Erythroblast (primary cell): ENCODE measurements at regions not wholly inside any gene's neighbourhood (a gene's known extent, or its start where the extent isn't known, plus 50 kb on each side); places are given as distances from the start of the nearest gene placed in this dataset.

Source experiments
- DNase-seq, 2 experiments: peaks; one replicate each; lab custom pipeline; 2025; lab: John Stamatoyannopoulos, UW
- GATA1 ChIP-seq: IDR thresholded peaks from 2 replicates; pipeline ENCODE4 v1.6.1; 2011; ENCODE audit warnings: low read depth, mild to moderate bottlenecking, control low read depth, low read length, moderate library complexity
- POLR2A ChIP-seq: IDR thresholded peaks from 2 replicates; pipeline ENCODE4 v1.6.1; 2011; ENCODE audit warnings: mild to moderate bottlenecking, low read length

DNA sequence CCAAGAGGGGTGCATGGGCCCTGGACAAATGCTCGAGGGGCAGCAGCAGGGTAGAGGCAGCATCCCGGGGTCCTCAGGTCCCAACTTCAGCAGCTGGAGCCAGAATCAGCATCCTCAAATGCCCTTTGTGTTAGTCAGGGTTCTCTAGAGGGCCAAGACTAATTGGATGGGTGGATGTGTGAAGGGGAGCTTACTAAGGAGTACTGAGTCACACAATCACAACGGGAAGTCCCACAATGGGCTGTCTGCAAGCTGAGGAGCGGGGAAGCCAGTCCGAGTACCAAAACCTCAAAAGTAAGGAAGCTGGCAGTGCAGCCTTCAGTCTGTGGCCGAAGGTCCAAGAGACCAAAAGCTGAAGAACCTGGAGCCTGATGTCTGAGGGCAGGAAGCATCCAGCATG, 162.9 kb upstream of the TCERG1L start:
- no peak for TF ChIP-seq POLR2A
- TF ChIP-seq GATA1: no peak
- no peak for DNase-seq

DNA sequence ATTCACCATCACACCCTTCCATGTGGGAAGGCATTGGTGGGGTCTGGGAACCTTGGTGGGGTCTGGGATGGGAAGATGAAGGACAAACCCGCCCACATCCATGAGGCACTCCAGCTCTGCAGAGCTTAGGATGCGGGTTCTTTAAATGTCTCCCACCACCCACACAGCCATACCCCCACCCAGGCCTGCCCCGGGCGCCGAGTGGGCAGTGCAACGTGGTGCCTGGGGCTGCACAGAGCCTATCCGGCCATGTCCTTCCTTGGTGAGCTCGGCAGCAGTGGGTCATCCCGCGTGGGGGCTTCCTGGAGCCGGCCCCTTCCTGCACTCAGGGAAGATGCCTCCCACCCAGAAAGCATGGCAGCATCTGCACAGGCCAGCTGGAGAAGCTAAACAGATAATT, 163.5 kb upstream of the TCERG1L start:
- no peak for TF ChIP-seq GATA1
- TF ChIP-seq POLR2A: no peak
- no peak for DNase-seq

DNA sequence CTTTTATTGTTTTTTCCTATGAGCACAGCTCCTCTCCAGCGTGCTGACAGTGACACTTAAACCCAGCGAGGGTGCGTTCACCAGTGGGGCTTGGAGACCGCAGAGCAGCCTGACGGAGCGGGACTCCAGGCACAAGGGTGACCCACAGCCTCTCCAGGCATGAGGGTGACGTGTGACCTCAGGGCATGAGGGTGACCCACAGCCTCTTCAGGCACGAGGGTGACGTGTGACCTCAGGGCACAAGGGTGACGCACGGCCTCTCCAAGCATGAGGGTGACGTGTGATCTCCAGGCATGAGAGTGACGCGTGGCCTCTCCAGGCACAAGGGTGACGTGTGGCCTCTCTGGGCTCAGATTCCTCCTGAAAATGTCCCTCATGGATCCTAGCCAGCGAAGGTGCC, 164.3 kb upstream of the TCERG1L start:
- DNase-seq: no peak
- TF ChIP-seq POLR2A (no peak), GATA1 (no peak)

DNA sequence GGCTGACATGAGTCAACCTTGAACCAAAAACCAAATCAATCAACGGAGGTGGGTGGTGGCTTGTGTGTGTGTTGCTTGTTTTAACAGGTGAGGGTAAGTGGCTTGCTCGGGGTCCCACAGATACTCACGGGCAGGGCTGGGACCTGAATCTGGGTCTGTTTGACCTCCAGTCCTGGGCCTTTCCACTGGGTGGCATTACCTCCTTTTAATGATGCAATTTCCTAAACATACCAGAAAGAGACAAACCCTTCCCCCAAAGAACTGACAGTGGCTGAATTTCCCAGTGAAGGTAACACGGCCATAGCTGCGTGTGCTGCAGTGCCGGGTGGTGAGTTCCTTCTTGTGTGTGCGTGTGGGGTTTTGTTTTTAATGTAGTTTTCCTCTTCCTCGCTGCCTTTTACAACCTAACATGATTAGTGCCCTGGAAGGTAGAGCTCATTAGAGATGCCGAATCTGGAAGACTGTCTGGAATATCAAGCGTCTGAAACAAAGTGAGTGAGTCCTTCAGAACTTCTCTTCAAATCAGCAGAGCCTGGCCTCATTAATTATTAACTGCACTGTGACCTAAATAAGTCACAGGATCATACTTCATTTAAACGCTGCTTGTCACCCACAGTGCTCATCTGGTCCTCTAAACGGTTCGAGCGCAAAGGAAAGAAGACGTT, 166.1 kb upstream of the TCERG1L start:
- TF ChIP-seq GATA1 (no peak), POLR2A (no peak)
- no peak for DNase-seq

DNA sequence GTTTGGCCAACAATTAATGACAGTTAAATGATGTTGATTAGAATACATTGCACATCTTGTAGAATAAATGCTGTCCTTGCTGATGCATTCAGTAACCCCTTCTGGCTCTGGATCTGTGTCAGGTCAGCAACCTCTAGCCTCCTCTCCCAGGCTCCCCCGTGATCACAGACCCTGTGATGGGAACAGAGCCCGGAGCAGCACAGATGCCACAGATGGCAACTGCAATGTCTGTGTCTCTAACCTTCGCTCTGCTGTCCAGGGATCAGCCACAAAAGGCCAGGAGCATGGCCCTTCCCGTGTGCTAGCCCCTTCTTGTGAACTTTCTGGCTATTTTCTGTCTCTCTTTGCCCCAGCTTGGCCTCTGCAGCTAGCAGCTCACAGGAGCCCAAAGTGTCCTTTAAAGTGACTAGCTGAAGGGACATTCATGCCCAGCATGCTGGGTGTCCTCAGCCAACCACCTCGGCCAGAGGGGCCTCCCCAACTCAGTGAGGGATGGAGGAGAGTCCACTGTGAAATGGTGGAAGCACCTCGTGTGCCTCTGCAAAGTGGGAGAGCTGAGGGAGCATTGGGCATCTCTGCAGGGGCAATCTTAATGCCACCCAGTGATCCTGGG, 167.0 kb upstream of the TCERG1L start:
- TF ChIP-seq GATA1 (no peak), POLR2A (no peak)
- no peak for DNase-seq

DNA sequence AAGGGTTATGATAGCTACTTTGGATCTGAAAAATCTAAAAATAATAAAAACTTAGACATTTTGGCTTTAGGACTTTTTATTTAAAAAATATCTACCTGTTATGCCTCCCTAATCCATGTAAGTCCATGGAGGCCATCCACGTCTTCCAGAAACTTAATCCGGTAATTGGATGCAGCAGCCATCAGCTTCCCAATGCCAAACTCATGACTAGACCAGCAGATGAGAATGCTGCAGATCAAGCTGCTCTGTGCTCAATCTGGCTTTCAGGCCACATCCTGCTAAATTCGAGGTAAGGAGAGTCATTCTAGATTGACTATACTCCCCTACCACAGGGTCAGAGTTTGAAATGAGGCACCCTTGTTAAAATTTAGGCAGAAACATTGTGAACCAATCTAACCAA, 168.5 kb upstream of the TCERG1L start:
- DNase-seq: no peak
- TF ChIP-seq GATA1 (no peak), POLR2A (no peak)

DNA sequence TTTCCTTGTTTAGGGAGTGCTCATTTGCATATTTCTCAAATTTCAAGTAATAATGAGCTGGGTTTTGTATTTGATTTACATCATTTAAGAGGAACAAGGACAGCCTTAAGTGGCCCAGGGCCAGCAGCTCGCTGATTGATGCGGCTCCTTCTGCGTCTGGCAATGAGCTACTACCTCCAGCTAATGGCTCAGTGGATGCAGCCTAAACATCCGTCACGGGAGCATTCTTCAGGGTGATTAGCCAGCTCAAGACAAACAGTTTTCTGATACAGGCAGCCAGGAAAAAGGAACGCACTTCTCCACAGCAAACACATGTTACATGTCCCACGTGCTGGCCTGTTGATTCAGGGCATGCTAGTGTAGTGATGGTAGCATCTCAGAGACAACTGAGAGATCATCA, 169.3 kb upstream of the TCERG1L start:
- no peak for DNase-seq
- TF ChIP-seq POLR2A (no peak), GATA1 (no peak)

DNA sequence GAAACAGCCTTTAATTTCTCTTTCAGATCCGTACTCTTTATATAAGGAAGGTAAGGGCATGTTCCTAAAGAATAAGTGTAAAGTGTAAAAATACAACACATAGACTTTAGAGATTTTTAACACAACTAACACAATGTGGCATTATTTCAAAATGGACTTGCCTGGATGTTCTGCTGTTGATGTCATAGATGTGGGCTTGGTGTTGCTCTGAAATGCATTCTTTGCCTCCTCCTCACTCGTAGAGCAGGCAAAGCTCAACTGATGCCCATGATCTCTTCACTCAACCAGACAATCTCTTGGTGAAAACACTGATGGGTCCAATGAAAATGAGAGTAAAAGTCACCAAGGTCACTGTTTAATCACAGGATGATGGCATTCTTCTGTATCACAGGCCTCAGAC, 174.2 kb upstream of the TCERG1L start:
- no peak for TF ChIP-seq GATA1
- no peak for TF ChIP-seq POLR2A
- no peak for DNase-seq

DNA sequence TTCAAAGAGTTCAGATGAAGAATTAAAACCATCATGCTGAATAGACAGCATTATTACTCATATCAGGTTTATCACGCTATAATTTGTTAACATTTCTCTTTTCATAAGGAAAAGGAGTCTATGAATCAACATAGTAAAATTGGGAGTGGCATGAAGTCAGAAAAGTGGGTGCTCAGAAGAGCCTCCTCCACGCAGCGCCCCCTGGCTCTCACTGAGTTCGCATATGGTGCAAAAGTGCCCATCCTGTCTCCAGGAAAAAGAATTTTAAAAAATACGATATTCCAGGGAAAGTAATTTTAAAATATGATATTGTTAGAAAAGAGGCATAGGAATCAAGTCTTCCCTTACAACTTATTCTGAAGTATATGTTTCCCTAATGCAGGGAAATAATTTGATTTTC, 176.3 kb upstream of the TCERG1L start:
- no peak for DNase-seq
- TF ChIP-seq POLR2A (no peak), GATA1 (no peak)

DNA sequence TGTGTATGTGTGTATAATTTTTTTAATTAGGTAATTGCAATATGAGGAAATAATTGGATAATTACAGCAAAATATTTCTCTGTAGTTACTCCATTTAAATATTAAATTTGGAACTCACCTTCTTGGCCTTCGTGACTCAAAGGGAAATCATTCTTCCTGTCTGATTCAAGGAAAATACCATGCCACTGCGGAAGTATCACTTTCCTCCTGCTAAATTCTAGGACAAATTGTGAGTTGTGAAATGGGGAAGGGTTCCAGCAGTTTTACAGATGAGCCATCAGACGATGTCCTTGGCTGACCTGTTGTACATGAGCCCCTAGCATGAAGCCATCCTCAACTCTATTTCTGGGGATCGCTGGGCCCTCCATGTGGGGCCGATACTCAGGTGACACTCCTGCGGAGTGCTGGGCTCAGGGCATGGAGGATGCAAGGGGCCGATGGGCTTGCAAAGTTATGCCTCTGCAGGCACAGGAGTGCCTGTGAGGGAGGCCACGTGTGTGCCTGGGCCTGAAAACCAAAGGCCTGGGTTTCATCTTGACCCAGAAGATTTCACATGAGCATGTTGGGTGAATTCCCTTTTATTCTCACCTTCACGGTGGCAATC, 179.6 kb upstream of the TCERG1L start:
- no peak for DNase-seq
- TF ChIP-seq GATA1: no peak
- no peak for TF ChIP-seq POLR2A

DNA sequence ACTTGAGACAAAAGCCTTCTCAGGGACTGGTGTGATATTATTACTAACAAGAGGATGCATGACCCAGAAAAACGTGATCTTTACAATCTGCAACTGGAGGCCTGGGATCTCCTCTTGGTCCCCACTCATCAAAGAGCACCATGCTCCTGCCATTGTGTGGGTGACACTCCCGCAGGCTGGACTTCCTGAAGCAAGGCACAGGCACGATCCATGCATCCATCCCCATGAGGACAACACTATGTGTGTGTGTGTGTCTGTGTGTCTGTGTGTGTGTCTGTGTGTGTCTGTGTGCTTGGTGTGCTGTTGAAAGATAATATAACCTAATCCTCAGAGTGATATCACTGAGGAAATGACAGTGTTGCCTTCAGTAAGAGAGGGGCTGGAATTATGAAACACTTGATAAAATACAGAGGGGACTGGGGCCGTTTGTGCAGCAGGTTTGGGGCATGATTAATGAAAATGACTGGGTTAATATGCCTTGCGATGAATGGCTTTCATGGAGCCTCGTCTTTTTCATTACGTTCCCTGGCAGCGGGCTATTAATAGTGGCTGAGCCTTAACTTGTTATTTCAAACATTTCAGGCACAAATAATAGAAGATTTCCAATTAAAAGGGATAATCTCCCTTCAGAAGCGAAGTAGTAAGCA, 180.8 kb upstream of the TCERG1L start:
- no peak for DNase-seq
- TF ChIP-seq GATA1 (no peak), POLR2A (no peak)

DNA sequence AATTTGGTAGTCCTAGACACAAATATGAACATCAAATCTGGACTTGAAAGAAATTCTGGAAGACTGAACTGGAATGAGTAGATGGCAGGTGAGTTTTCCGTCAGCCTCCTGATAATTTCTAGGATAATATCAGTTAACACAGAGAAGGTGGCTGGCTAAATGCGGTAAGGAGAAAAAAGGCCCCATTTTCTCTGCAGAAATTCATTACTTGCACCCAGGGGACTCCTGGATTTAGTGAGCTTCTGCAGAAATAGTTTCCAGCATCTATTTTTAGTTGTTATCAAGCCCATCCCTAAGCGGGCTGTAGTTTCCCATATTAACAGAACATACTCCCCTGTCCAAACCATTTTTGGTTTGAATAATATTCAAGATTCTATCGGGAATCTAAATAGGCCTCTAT, 181.9 kb upstream of the TCERG1L start:
- no peak for DNase-seq
- TF ChIP-seq GATA1: no peak
- TF ChIP-seq POLR2A: no peak

DNA sequence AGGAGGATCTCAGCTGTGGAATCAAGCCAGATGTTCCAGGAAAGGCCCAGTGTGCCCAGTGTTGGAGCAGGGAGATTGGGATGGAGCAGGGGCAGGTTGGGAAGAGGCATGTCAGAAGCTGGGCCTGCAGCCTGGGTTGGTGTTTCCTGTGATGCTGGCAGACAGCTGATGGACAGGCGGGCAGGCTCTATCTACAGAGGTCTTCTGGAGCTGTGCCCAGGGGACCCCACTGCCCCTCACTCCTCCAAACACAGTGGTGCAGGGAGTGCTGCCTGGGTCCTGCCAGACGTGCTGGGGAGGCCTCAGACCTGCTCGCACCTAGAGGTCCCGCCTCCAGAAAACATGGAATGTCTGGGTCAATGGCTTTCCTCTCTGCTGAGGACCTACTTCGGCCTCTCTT, 182.9 kb upstream of the TCERG1L start:
- DNase-seq: no peak
- TF ChIP-seq POLR2A (no peak), GATA1 (no peak)

DNA sequence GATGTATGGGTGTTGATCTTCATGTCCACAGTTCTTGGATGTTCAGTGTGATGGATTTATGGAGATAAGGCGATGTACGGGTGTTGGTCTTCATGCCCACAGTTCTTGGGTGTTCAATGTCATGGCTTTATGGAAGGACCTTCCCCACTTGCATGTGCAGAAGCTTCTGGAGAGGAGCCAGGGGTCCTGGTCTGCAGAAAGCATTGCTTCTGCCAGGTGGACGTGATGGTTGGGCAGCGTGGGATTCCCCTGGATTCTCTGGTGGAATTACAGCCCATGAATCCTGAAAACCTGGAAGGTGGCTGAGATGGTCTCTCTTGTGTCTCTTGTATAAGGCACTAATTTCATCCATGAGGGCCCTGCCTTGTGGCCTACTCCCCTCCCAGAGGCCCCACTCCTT, 183.7 kb upstream of the TCERG1L start:
- DNase-seq: no peak
- no peak for TF ChIP-seq GATA1
- no peak for TF ChIP-seq POLR2A
